ENCODE measurements at regions not wholly inside any gene's neighbourhood (a gene's known extent, or its start where the extent isn't known, plus 50 kb on each side); places are given as distances from the start of the nearest gene placed in this dataset.

DNA sequence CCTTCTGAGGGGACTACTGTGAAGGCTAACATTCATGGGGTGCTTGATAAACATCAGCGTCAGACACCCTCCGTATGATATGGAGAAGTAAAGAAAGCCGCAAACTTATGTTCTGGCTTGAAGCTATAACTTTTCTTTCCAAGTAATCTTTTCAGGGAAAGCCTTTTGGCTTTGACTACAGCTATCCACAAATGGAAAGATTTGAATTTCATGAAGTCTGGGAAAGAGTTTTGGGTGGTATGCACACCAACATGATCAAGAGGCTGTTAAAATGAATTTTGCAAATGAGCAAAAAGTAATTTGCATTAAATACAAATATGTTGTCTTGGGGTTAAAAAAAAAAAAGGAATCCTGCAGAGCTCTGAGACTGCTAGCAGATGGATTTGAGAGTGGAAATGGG is 114.8 kb upstream of the LIMCH1 start:
- H2AFZ ChIP-seq (ENCODE audit: low read length), result no peak overlapping the region
- H2BK5ac ChIP-seq (ENCODE audit: insufficient read length, low read length), result no peak overlapping the region
- H4K20me1 ChIP-seq (ENCODE audit: control insufficient read depth, insufficient read depth, insufficient read length), result no peaks in the 10 kb centered on the region
- H3K79me2 ChIP-seq (ENCODE audit: insufficient read depth, low read length), result no peaks in the 10 kb centered on the region
- WGBS (ENCODE audit: extremely low coverage, insufficient read length, low lambda C conversion rate), result no CpG with 5 or more reads among the region's 3 CpGs
- H3K4ac ChIP-seq (ENCODE audit: low read depth, low read length), result no peak overlapping the region
- H3K27me3 ChIP-seq (ENCODE audit: insufficient read depth, low read length), result no peaks in the 10 kb centered on the region
- no peaks in the 10 kb centered on the region for H3K4me1 ChIP-seq (ENCODE audit: insufficient read depth, low read length)
- H2BK12ac ChIP-seq (ENCODE audit: insufficient read length, low read depth, low read length), result no peak overlapping the region
- Mint-ChIP-seq H3K27ac (peak overlapping the region in 1 of 3 experiments; percentile 56; a peak in 1 of 7 replicates), H3K4me3 (no peak overlapping the region), H3K36me3 (ENCODE audit: insufficient read depth in 1 of 3, low read depth in 3 of 3) (no peaks in the 10 kb centered on the region; a peak in 1 of 7 replicates), H3K27me3 (ENCODE audit: low read depth) (peaks cover 2% of the 10 kb centered on the region), H3K9me3 (no peaks in the 10 kb centered on the region), H3K4me1 (peaks cover 25 to 26% of the 10 kb centered on the region in 2 experiments)
- no peak overlapping the region for H4K5ac ChIP-seq (ENCODE audit: insufficient read length, low read depth, low read length)
- no peaks in the 10 kb centered on the region for H3K79me1 ChIP-seq (ENCODE audit: insufficient read depth, low read depth, low read length, poor library complexity, severe bottlenecking)
- no peak overlapping the region for H3K4me2 ChIP-seq (ENCODE audit: insufficient read depth, insufficient read length, low read length)
- no peak overlapping the region for H2BK120ac ChIP-seq (ENCODE audit: low read depth, low read length, poor library complexity, severe bottlenecking)
- H2BK20ac ChIP-seq (ENCODE audit: low read depth, low read length, poor library complexity, severe bottlenecking), result no peak overlapping the region
- H2AK5ac ChIP-seq (ENCODE audit: insufficient read length, low read length), result no peak overlapping the region
- H3K23me2 ChIP-seq (ENCODE audit: insufficient read length, low read depth, low read length, poor library complexity, severe bottlenecking), result no peaks in the 10 kb centered on the region
- H4K8ac ChIP-seq (replicated peaks; ENCODE audit: insufficient read length, low read depth, low read length), result no peak overlapping the region
- H3K23ac ChIP-seq (ENCODE audit: insufficient read length, low read depth, low read length), result no peak overlapping the region
- no peak overlapping the region for H2BK15ac ChIP-seq (ENCODE audit: low read depth, low read length)
- H3K9me3 ChIP-seq (ENCODE audit: control insufficient read depth, low read depth, low read length), result no peaks in the 10 kb centered on the region
- H3K14ac ChIP-seq (ENCODE audit: insufficient read depth, low read length), result no peak overlapping the region
- no peak overlapping the region for H3K27ac ChIP-seq (ENCODE audit: insufficient read length, low read depth, low read length)
- no peak overlapping the region for H3K9ac ChIP-seq (ENCODE audit: extremely low read depth, insufficient read length, low read length)
- DNase-seq, result no peak
- H3K56ac ChIP-seq (ENCODE audit: insufficient read length, low read depth, low read length), result no peak overlapping the region
- no peak overlapping the region for H4K91ac ChIP-seq (ENCODE audit: insufficient read length, low read depth, low read length)
- no peak overlapping the region for H3T11ph ChIP-seq (ENCODE audit: low read length)
- H3K18ac ChIP-seq (ENCODE audit: insufficient read length, low read depth, low read length), result no peak overlapping the region
- TF ChIP-seq, protein P1, sequence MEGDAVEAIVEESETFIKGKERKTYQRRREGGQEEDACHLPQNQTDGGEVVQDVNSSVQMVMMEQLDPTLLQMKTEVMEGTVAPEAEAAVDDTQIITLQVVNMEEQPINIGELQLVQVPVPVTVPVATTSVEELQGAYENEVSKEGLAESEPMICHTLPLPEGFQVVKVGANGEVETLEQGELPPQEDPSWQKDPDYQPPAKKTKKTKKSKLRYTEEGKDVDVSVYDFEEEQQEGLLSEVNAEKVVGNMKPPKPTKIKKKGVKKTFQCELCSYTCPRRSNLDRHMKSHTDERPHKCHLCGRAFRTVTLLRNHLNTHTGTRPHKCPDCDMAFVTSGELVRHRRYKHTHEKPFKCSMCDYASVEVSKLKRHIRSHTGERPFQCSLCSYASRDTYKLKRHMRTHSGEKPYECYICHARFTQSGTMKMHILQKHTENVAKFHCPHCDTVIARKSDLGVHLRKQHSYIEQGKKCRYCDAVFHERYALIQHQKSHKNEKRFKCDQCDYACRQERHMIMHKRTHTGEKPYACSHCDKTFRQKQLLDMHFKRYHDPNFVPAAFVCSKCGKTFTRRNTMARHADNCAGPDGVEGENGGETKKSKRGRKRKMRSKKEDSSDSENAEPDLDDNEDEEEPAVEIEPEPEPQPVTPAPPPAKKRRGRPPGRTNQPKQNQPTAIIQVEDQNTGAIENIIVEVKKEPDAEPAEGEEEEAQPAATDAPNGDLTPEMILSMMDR (conservative IDR thresholded peaks at IDR 0.05), result no peak
